HG03354 (cell line): ENCODE measurements at regions not wholly inside any gene's neighbourhood (a gene's known extent, or its start where the extent isn't known, plus 50 kb on each side); places are given as distances from the start of the nearest gene placed in this dataset.

Experiments used
- ATAC-seq: cut with Tn5 transposase; IDR thresholded peaks from one replicate; pipeline ENCODE4 v1.9.1; 2021; ENCODE audit warnings: mild to moderate bottlenecking; ENCODE audit not compliant: unreplicated experiment, poor library complexity, severe bottlenecking

GRCh38 chr3:87047852-87048251 lies 56.9 kb upstream of the VGLL3 start:
- ATAC-seq, result no peak

GRCh38 chr3:87046241-87046640 lies 55.3 kb upstream of the VGLL3 start:
- no peak for ATAC-seq

GRCh38 chr3:87045473-87045872 lies 54.5 kb upstream of the VGLL3 start:
- ATAC-seq, result no peak

GRCh38 chr3:87044846-87045245 lies 53.9 kb upstream of the VGLL3 start:
- ATAC-seq, result no peak

- ATAC-seq, result no peak
These were observed 53.5 kb upstream of the VGLL3 start for GRCh38 chr3:87044409-87044808.

- ATAC-seq, result no peak
These were observed 50.2 kb upstream of the VGLL3 start for GRCh38 chr3:87041191-87041590.
